Prostate gland (tissue), 2 donors: ENCODE measurements at regions not wholly inside any gene's neighbourhood (a gene's known extent, or its start where the extent isn't known, plus 50 kb on each side); places are given as distances from the start of the nearest gene placed in this dataset.

Experiments
- DNase-seq: peaks from one replicate; pipeline ENCODE4 v3.0.0-alpha.2; 2019; ENCODE audit warnings: low spot score
- H3K27ac ChIP-seq, 2 donors: fragments of 200-600 bp; sonication (generic); 2 replicates each; pipeline ENCODE4 v1.5.1; 2017 to 2019
- H3K27me3 ChIP-seq: fragments of 200-600 bp; sonication (generic); replicated peaks from 2 replicates; pipeline ENCODE4 v1.5.1; 2019; ENCODE audit not compliant: insufficient read depth
- H3K36me3 ChIP-seq, 2 donors: fragments of 200-600 bp; sonication (generic); 1 replicate in 1 of 2; 2 replicates in 1 of 2; pipeline versions ENCODE4 v1.5.1 to v1.8.1; 2017 to 2019
- H3K4me1 ChIP-seq: fragments of 200-600 bp; sonication (generic); replicated peaks from 2 replicates; pipeline ENCODE4 v1.5.1; 2019
- H3K4me3 ChIP-seq, 2 donors: fragments of 200-600 bp; sonication (generic); 2 replicates each; pipeline ENCODE4 v1.5.1; 2017 to 2019
- H3K9me3 ChIP-seq: fragments of 200-600 bp; sonication (generic); 2 replicates; pipeline ENCODE4 v1.5.1; 2017
- CTCF ChIP-seq, 4 experiments: fragments of 200-600 bp in 2 of 4; fragments of 450-650 bp in 2 of 4; sonication (generic) in 2 of 4; IDR thresholded peaks; 1 replicate in 3 of 4; 2 replicates in 1 of 4; pipeline ENCODE4 v1.5.1; 2016 to 2019; ENCODE audit warnings: antibody characterized with exemption in 4 of 4, mild to moderate bottlenecking in 2 of 4, moderate library complexity in 2 of 4
- POLR2A ChIP-seq: fragments of 450-650 bp; IDR thresholded peaks from one replicate; pipeline ENCODE4 v1.6.1; 2016; ENCODE audit warnings: antibody characterized with exemption, mild to moderate bottlenecking
- POLR2AphosphoS5 ChIP-seq: sonication (generic); formaldehyde crosslinking; IDR thresholded peaks from one replicate; pipeline ENCODE4 v1.6.1; 2017; ENCODE audit warnings: antibody characterized with exemption
- WGBS: methylation state at CpG from one replicate; pipeline ENCODE4 v1.1.5; 2018; 5-methylcytosine and 5-hydroxymethylcytosine counted together
- intact Hi-C: fragments of 100-400 bp; cut with DNase I; formaldehyde crosslinking; loops from one replicate; pipeline ENCODE4 v1.14.2; 2022

DNA sequence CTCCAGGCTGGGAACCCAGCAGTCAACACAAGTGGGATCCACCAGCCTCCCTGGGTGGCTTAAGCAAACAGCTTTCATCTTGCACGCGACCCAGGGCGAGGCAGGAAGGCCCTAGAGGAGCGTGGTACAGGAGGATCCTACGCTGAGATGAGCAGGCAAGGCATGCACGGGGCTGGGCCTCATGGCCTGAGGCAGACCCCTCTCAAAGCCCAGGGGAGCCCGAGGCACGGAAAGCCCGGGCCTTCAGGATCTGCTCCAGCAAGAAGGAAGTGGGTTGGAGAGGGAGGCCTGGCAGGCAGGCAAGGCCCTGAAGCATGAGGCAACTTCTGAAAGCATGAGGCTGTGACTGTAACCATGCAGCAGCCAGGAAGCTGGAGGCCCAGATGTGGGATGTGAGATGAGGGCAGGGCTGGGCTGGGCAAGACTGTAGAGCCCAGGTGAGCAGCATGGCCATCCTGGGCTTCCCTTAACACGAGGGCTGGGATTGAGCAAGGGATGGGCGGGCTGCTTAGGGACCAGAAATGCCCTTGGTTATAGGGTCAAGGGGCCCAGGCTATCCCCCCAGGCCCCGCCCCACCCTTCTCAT, 338.7 kb downstream of the C16orf95 start:
- Histone ChIP-seq H3K9me3 (no peaks in the 10 kb centered on the region), H3K27ac (no peak overlapping the region), H3K4me3 (no peak overlapping the region), H3K4me1 (no peaks in the 10 kb centered on the region), H3K36me3 (no peaks in the 10 kb centered on the region), H3K27me3 (peaks cover 2% of the 10 kb centered on the region)
- TF ChIP-seq POLR2A, result no peak
- TF ChIP-seq POLR2AphosphoS5, result no peak
- no peak for TF ChIP-seq CTCF (IDR thresholded peaks at IDR 0.05)
- intact Hi-C loops, result no loop called here
- WGBS, result 93% methylated on average over 12 of the region's 12 CpGs
- DNase-seq, result no peak

GRCh38 chr16:86979061-86979460, 338.1 kb downstream of the C16orf95 start:
- intact Hi-C loops, result no loop called here
- no peak overlapping the region for H3K27ac ChIP-seq
- TF ChIP-seq POLR2A (no peak), POLR2AphosphoS5 (no peak), CTCF (IDR thresholded peaks at IDR 0.05) (no peak)
- no peaks in the 10 kb centered on the region for H3K4me1 ChIP-seq
- no peak for DNase-seq
- H3K27me3 ChIP-seq, result peaks cover 2% of the 10 kb centered on the region
- H3K9me3 ChIP-seq, result no peaks in the 10 kb centered on the region
- WGBS, result 95% methylated on average over 6 of the region's 6 CpGs
- H3K36me3 ChIP-seq, result no peaks in the 10 kb centered on the region
- no peak overlapping the region for H3K4me3 ChIP-seq

DNA sequence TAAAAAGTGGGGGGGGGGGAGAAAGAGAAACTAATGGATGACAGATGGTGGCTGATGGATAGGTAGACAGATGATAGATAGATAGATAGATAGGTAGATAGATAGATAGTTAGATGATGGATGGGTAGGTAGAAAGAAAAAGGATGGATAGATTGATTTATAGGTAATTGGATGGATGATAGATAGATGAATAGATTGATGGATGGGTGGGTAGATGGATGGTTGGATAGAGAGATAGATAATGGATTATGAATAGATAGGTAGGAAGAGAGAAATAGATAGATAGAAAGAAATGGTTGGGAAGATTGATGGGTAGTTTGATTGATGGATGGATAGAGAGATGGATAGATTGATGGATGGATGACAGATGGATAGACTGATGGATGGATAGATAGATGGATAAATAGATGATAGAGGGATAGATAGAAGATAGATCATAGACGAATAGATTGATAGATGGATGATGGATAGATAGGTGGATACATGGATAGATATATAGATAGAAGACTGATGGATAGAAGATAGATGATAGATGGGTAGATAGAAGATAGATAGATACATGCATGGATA, 337.1 kb downstream of the C16orf95 start:
- Histone ChIP-seq H3K4me1 (no peaks in the 10 kb centered on the region), H3K27me3 (peaks cover 2% of the 10 kb centered on the region), H3K4me3 (no peak overlapping the region), H3K27ac (no peak overlapping the region), H3K9me3 (no peaks in the 10 kb centered on the region), H3K36me3 (no peaks in the 10 kb centered on the region)
- intact Hi-C loops, result no loop called here
- TF ChIP-seq POLR2A (no peak), POLR2AphosphoS5 (no peak), CTCF (IDR thresholded peaks at IDR 0.05) (no peak)
- no peak for DNase-seq
- WGBS, result 83% methylated on average over 1 of the region's 1 CpG

GRCh38 chr16:86980644-86981043, 336.5 kb downstream of the C16orf95 start:
- no peak for TF ChIP-seq CTCF (IDR thresholded peaks at IDR 0.05)
- no peak for TF ChIP-seq POLR2A
- no peak for TF ChIP-seq POLR2AphosphoS5
- intact Hi-C loops, result no loop called here
- no peak for DNase-seq
- no peak overlapping the region for H3K4me3 ChIP-seq
- WGBS, result 87% methylated on average over 6 of the region's 6 CpGs
- H3K4me1 ChIP-seq, result no peaks in the 10 kb centered on the region
- peaks cover 2% of the 10 kb centered on the region for H3K27me3 ChIP-seq
- no peaks in the 10 kb centered on the region for H3K36me3 ChIP-seq
- no peak overlapping the region for H3K27ac ChIP-seq
- H3K9me3 ChIP-seq, result no peaks in the 10 kb centered on the region

DNA sequence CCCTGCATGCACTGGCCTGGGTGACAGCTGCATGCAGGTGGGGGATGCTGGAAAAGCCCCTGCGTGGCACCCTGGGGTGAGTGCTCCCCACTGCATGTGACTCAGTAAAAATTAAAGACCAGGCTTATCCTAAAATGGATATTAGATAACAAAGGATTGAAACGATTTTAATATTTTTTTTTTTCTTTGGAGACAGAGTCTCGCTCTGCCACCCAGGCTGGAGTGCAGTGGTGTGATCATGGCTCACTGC, 334.9 kb downstream of the C16orf95 start:
- DNase-seq, result no peak
- Histone ChIP-seq H3K9me3 (no peaks in the 10 kb centered on the region), H3K27ac (no peak overlapping the region), H3K4me1 (no peaks in the 10 kb centered on the region), H3K4me3 (no peak overlapping the region), H3K27me3 (peaks cover 2% of the 10 kb centered on the region), H3K36me3 (no peaks in the 10 kb centered on the region)
- intact Hi-C loops, result no loop called here
- WGBS, result 56% methylated on average over 3 of the region's 3 CpGs
- no peak for TF ChIP-seq POLR2A
